T-helper 2 cell (primary cell): ENCODE measurements at regions not wholly inside any gene's neighbourhood (a gene's known extent, or its start where the extent isn't known, plus 50 kb on each side); places are given as distances from the start of the nearest gene placed in this dataset.
"Not testable (repeated sequence)": the region's sequence is repeated elsewhere in the genome, so short reads cannot be mapped to it uniquely, and the experiment has no call there.

Experiments used
- DNase-seq, 5 experiments: peaks; one replicate each; pipeline versions ENCODE4 v3.0.0 to v3.0.0-alpha.2; 2012 to 2022

DNA sequence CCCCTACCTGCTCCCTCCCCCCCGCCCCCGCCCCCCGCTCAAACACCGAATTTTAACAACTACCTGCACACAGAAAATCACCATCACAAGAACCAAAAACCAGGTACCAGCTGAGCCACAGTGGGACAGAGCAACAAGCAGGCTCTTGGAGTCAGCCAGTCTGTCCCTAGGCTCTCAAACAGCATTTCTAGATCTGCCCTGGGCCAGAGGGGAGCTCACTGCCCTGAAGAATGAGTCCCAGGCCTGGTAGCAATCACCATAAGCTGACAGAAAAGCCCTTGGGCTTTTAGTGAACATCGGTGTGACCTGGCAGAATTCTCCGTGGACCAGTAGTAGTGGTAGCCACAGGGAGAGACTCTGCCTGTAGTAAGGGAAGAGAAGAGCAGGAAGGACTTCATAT, 58.3 kb downstream of the C11orf87 start:
- no peak for DNase-seq

DNA sequence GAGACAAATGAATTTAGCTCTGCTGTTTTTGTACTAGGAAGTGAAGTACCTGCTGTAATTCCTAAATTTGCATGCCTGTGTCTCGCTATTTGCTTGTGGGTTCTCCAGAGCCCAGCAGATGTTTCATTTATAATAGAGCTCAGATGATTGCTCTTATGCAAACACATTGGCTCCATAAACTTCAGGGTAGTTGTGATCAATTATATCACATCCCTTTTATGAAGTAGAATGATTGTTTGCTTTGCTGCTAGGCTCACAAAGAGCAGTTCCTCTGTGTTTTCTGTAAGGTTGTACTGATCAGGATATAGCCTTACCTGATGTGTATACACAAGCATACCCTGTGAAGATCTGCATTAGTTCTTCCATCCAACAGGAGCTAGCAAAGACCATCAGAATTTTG, 64.1 kb downstream of the C11orf87 start:
- no peak for DNase-seq

DNA sequence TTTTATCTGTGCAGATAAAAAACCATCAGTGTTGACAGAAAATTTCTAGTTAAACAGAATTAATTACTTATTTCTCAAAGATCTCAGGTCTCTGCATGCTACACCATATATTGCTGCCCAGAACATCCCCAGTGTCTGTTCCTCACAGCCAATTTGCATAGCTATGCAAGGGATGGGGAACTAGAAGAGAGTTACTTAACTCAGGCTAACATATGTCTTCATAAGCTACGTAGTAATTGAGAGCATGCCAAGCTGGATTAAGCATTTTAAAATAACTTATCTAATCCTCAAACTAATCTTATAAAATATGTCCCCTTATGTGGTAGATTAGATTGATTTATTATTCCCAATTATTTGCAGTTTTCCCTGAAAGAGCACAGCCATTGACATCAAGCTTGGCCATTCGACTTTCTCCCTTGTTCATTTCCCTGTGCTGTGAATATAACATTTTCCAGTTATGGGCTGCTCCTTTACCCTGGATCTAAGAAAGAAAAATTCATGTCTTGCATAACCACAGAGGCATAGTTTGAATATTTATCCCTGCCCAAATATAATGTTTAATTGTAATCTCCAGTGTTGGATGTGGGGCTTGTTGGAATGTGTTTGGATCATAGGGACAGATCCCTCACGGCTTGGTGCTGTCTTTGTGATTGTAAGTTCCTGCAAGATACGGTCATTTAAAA, 69.1 kb downstream of the C11orf87 start:
- DNase-seq: no peak

DNA sequence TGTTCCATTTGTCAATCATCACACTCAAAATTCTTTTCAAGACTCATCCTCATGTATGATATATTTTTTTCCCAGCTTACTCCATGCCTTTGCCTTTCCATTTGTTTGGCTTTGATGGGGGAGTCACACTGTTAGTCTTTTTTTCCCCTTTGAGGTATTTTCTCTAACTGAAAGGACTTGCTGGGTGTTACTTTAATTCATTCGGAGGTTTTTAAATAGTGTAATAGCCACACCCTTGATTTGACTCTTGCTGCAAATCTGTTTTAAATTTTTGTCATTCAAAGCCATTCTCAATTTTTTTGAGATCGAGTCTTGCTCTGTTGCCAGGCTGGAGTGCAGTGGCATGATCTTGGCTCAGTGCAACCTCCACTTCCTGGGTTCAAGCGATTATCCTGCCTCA, 84.1 kb downstream of the C11orf87 start:
- DNase-seq: no peak

DNA sequence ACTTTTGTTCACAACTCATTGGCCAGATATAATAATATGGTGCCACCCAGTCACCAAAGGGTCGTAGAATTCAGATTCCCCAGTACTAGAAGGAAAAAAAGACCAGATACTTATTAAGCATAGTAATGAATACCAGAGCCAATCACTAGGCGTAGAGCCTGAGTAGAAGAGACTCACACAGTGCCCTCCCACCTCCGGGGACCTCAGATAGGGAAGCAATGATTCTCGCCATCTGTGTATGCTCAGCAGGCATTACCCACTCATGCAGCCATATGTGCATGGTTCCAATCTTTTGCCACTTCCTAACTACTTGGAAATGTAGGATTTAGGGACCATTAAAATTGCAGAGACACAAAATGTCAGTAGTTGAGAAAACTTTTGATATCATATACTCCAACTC, 85.3 kb downstream of the C11orf87 start:
- no peak for DNase-seq

DNA sequence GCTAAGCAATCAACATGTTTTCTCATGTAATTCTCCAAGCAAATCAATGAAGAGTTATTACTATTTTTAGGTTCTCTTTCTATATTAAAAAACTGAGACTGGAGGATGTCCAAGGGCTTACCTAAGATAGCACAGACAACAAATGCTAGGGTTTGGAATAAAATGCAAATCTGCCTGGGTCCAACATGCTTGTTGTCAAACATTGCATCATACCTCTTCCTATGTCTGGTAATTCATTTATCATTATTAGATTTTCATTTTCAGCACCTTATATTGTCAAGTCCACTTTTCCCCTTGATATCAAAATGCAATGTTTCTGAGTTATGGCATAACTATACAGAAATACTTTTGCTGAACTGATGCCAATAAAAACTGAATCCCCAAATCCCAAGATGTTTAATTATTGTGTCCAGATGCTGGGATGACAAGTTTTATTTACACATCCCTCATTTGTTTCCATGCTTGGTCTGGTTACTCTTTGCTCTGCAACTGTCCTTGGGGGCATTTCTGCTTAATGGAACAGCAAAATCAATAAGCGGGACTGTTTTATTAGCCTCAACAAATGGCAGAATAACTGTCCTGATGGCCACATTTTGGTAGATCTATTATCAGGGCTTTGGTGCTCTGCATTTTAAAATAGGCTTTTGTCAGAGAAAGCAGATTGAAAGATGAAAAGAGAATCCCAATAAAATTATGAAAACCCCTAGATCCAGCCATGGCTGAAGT, 86.0 kb downstream of the C11orf87 start:
- no peak for DNase-seq

DNA sequence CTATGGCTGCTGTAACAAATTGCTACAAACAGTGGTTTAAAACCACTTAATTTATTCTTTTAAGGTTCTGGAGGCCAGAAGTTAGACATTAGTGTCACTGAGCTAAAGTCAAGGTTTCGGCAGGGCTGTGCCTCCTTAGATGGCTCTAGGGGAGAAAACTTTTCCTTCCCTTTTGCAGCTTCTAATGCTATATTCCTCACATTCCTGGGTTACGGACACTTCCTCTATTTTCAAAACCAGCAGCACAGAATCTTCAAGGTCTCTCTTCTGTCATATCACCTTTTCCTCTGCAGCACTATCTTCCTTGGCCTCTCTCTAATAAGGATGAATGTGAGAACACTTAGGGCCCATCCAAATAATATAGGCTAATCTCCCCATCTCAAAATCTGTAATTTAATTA, 87.0 kb downstream of the C11orf87 start:
- DNase-seq: no peak

DNA sequence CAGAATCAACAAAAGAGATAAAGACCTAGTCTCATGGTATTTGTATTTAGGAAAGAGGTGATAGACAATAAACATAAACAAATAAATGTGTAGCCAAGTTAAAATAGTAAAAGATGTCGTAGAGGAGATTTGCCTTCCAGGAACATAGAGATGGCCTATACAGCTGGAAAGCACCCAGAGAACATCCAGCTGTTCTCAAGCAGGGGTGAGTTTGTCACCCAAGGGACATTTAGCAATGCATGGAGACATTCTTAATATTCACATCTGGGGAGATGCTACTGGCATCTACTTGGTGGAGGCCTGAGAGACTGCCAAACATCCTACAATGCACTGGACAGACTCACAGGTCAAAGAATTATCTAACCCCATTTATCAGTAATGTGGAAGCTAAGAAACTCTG, 88.3 kb downstream of the C11orf87 start:
- DNase-seq: no peak

DNA sequence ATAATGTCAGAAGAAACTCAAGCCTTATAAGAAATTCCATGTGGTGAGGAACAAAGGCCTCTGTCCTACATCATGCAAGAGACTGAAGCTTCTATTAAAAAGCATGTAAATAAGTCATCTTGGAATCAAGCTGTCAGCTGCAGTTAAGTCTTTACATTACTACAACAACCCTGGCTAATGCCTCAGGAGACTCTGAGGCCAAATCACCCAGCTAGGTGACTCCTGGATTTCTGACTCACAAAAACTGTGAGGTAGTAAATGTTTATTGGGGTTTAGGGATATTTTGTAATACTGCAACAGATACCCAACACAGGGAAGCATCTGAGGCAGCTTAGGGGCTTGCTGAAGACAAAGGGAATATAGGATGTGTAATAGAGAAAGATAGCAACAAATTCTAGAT, 89.6 kb downstream of the C11orf87 start:
- no peak for DNase-seq

DNA sequence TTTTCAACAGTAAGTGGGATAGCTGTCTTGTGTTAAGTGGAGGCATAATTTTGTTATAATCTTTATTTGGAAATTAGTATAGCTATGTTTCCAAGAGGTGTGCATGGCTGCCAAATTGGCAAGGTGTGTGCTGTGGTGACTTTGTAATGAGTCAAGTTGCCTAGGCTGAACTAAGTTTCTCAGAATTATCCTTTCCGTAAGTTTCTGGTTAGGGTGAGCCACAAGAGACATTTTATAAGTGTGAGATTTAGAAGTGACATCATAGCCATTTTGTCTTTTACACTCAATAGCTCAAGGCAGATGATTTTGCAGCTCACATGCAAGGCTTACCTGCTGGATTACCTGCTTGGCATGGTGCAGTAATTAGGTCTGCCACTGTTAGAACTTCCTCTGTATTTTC, 90.3 kb downstream of the C11orf87 start:
- no peak for DNase-seq

DNA sequence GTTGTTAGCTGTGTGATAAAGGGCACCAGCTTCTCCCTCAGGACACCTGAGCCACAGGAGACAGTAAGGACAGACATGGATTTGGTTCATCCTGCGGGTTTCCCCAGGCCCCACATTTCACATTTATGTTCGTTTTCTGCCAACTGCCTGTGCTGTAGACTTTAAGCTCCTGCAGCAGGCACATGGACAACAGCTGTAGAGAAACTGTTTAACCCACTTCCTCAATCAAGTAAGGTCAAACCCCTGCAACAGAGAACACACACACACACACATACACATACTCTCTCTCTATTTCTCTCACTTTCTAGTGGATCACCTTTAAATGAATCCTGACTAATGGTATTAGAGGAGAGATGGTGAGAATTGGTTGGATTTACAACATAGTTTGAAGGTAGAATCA, 90.7 kb downstream of the C11orf87 start:
- no peak for DNase-seq

DNA sequence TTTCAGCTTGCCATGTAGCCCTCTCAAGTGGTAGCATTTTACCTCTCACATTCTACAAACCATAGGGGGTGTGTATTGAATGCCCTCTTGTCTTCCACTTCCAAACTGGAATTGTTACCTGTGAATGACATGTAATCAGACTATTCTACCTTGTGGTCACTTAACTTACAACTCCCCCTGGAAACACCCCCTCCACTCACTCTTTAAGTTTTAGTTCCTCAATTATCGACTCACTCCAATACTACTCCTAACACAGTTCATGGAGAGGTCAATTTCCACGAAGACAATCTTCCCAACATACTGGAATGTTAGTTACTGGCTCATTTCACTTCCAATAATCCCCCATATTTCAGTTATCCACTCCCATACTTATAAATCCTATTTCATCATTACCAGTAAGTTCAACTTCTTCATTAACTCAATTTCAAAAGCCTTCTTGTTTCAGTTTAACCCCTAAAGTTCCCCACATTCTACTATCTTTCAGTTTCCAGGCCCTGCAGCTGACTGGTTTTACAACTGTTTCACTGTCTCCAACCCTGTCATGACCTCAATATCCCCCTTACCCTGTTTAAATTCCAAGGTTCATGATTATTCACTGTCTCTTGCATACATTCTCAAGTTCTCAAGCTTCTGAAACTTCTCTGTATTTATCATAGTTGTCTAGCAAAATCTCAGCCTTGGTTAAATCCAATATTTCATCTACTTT, 92.5 kb downstream of the C11orf87 start:
- DNase-seq: no peak

DNA sequence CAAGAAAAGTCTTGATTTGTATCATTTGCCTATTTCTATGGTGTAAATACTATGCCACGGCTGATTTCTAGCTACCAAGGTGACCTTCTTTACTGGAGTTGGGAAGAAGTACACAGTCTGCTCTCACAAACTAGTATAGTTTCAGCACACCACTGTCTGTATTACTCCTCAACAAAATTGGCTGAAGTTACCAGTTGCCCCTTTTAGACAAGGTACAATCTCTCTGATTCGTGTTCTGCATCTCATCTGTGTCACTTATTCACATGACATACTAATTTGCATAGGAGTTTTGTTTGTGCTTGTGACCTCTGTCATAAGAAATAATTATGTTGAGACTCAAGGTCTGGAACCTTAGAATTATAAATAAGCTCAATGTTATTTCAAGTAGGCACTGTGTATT, 97.3 kb downstream of the C11orf87 start:
- DNase-seq: no peak

DNA sequence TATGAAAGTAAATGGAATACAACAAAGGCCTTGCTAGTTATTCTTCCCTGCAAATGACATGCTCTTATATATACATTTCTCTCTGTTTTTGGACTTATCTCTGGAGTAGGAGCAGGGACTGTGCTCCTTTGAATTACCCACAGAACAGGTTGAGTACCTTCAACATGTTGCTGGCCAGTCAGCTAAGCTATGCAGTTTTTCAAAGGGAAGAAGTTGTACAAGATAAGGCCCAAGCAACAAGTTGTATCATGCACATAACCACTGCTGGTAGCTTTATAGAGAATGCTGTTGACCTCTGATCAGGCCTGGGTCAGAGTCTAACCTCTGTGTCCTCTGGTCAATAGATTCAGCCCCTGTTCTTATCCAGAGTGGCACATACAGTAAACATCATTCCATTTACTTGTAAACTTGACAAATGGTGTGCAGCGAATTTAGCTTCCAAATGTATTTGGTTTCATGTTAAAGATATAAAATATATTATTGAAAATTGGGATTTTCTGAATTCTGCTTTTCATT, 99.6 kb downstream of the C11orf87 start:
- DNase-seq: no peak

DNA sequence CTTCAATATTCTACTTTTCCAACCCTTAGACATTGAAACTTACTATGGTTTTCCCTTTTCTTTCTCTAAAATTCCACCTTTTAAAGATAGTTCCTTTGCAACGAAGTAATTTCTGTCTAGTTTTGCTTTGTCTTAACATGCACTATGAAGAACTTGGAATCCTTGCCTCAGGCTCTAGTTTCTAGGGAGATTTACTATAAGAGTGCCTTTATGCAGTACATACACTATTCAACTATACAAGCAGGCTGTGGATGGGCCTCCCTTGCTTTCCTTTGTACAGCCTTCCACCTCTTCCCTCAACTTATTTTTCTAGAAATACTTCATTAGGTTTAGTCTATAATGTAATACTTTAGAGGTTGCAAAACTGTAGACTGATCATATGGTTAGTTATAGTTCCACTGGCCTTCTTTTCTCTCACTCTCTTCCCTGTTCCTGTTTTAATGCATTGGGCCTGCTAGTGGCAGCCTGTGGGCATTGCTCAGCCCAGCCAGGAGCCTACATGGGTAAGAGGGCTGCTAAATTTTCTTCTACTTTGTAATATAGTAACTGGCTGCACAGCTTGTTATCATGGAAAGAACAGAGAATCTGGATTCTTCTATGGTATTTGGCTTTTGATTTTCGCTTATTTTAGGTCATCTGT, 100.2 kb downstream of the C11orf87 start:
- no peak for DNase-seq

DNA sequence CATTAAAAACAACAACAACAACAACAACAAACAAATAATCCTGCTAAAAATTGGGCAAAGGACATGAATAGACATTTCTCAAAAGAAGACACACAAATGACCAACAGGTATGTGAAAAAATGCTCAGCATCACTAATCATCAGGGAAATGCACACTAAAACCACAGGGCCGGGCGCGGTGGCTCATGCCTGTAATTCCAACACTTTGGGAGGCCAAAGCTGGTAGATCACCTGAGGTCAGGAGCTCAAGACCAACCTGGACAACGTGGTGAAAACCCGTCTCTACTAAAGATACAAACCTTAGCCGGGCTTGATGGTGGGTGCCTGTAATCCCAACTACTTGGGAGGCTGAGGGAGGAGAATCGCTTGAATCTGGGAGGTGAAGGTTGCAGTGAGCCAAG, 103.6 kb downstream of the C11orf87 start:
- not testable (repeated sequence) for DNase-seq

DNA sequence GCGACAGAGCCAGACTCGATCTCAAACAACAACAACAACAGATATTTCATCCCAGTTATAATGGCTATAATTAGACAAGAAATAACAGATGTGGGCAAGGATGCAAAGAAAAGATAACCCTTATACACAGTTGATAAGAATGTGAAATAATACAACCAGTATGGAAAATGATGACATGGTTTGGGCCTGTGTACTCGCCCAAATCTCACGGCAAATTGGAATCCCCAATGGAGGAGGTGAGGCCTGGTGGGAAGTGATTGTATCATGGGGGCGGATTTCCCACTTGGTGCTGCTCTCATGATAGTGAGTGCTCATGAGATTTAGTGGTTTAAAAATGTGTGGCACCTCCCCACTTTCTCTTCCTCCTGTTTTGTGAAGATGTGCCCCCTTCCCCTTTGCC, 104.1 kb downstream of the C11orf87 start:
- no peak for DNase-seq

DNA sequence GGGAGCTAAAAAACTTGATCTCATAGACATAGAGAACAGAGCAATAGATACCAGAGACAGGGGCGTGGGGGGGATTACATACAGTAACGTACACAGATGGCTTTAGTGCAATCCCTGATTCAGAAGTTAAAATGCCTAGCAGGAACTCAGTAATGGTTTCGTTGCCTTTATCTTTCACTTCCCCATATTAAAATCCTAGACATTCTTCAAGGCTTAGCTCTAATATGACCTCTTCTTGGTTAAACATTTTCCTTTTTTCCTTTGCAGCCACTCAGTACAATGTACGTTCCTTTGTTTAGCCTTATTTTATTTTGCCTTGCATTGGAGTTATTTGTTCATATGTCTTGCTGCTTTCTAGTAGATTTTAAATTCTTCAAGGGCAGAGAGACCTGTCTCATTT, 104.9 kb downstream of the C11orf87 start:
- DNase-seq: no peak

DNA sequence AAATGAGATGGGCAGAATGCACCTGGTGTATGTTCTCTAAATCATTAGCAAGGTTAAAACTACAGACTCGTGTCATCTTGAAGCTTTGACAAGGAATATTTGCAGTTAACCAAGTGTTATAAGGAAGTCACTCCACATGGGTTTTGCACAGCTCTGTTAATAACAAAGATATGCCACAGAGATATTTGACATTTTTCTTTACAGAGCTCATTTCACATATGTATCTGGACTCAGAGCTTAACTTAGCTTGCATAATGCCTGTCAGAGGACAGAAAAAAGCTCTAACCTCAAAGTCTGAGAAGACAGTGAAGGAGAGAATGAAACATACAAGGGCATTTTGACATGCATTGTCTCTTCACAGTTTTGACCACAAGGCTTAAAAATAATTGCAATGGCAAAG, 105.5 kb downstream of the C11orf87 start:
- DNase-seq: no peak

DNA sequence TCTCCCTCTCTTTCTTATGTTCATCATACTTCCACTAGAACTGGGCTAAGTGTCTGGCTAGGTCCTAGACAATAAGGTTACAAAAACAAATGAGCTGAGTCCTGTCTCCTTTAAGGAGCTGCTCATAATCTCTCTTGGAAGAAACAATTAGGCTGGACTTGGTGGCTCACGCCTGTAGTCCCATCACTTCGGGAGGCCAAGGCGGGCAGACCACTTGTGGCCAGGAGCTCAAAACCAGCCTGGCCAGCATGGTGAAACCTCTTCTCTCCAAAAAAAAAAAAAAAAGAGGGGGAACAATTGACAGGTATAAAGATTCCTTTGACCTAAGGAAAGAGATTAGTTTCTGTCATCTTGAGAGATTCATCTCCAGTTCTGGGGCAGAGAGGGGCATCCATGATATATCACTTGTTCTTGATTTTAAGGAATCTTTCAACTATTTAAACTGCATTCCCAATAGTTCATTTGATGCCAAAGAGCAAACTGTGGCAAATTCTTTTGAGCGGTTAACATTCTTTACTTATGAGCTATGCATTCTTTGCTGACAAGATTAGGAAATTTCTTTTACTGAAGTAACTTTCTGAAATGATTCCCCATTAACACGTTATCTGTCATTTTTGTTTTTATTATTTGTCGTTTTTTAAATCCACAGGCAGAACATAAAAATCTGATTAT, 125.5 kb downstream of the C11orf87 start:
- DNase-seq: no peak

DNA sequence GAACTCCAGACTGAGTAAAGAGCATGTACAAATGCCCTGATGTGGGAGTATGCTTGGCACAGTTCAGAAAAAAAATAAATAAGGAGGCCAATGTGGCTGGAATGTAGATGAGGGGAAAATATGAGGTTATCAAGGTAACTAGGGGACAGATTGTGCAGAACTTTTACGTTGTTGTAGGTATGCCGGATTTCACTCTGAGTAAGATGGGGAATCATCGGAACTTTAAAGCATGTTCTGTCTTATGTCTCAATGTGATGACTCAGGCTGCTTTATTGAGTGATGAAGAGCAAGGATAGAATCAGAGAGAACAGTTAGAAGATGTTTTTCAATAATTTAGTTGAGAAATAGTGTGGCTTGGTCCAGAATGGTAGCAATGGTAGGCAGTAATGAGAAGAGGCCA, 130.4 kb downstream of the C11orf87 start:
- DNase-seq: no peak

DNA sequence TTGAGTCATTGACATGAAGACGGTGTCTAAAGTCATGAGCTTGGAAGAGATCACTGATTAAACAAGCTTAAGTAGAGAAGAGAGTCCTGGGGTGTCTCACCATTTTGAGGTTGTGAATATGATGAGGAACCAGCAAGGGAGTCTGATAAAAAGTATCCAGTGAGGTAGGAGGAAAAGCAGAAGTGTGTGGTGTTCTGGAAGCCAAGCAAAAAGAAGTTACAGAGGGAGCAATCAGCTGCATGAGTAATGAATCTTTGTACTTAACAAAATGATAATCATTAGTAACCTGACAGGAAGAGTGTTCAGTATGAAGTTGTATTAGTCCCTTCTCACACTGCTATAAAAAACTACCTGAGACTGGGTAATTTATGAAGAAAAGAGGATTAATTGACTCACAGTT, 131.3 kb downstream of the C11orf87 start:
- DNase-seq: no peak

DNA sequence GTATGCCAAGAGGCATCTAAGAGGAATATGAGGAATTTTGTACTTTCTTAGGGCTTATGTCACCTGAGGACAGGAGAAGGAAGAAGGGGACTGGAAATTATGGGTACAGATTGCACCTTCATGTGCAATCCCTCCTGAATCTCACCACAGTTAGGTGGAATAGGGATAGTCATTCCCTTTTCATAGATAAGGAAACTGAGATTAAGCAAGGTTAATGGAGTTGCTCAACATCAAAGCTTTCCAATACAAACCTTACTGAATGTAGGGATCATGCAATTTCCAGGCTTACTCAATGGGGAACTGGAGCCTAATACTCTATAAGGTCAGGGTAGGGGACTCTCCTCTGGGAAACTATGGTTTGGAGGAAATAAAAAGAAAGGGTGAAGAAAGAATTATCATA, 133.0 kb downstream of the C11orf87 start:
- DNase-seq: no peak
